GM19455 (cell line): ENCODE measurements at regions not wholly inside any gene's neighbourhood (a gene's known extent, or its start where the extent isn't known, plus 50 kb on each side); places are given as distances from the start of the nearest gene placed in this dataset.
"Not testable (repeated sequence)": the region's sequence is repeated elsewhere in the genome, so short reads cannot be mapped to it uniquely, and the experiment has no call there.

Experiments used
- ATAC-seq: cut with Tn5 transposase; IDR thresholded peaks from one replicate; pipeline ENCODE4 v1.9.1; 2021; ENCODE audit not compliant: unreplicated experiment

GRCh38 chr7:13117592-13117991 is 430.2 kb downstream of the ARL4A start:
- no peak for ATAC-seq

DNA sequence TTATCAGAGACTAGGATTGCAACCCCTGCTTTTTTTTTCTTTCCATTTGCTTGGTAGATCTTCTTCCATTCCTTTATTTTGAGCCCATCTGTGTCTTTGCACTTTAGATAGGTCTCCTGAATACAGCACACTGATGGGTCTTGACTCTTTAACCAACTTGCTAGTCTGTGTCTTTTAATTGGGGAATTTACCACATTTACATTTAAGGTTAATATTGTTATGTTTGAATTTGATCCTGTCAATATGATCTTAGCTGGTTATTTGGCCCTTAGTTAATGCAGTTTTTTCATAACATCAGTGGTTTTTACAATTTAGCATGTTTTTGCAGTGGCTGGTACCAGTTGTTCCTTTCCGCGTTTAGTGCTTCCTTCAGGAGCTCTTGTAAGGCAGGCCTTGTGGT is 437.2 kb downstream of the ARL4A start:
- not testable (repeated sequence) for ATAC-seq

GRCh38 chr7:13126347-13126746 is 438.9 kb downstream of the ARL4A start:
- ATAC-seq = no peak

DNA sequence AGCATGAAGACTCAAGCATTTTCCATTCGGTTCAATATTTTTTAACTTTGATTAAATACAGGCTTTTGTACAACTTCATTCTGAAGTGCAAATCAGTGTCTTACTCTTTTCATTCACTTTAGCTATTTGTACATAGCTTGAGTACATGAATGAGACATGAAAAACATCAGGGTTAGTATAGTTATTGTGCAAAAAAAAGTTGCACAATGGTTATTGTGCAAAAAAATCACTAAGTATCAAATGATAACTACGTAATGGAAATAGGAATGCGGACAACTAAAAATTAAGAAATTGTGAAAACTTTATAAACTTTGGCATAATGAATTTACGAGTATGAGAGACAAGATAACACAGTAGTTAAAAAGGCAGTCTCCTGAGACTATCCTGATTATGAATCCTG is 442.9 kb downstream of the ARL4A start:
- no peak for ATAC-seq

DNA sequence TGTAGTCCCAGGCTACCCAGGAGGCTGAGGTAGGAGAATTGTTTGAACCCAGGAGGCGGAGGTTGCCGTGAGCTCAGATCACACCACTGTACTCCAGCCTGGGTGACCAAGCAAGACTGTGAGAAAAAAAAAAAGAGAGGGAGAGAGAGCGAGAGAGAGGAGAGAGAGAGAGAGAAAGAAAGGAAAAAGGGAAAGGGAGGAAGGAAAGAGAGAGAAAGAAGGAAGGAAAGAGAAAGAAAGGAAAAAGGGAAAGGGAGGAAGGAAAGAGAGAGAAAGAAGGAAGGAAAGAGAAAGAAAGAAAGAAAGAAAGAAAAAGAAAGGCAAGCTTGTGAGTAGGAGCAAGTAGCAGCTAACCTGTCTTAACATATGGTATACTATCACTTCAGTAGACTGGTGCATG is 443.5 kb downstream of the ARL4A start:
- ATAC-seq = not testable (repeated sequence)

DNA sequence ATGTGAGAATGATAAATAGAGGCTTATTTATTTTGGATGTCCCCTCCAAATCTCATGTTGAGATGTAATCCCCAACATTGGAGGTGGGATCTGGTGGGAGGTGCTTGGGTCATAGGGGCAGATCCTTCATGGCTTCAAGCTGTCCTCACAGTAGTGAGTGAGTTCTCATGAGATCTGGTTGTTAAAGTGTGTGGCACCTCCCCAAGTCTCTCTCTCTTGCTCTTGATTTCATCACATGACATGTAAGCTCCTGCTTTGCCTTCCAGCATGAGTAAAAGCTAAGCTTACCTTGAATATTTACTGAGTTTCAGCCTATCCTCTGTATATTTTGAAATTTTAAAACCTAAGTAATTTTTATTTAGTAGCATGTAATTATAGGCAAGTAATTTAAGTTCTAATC is 444.9 kb downstream of the ARL4A start:
- no peak for ATAC-seq

DNA sequence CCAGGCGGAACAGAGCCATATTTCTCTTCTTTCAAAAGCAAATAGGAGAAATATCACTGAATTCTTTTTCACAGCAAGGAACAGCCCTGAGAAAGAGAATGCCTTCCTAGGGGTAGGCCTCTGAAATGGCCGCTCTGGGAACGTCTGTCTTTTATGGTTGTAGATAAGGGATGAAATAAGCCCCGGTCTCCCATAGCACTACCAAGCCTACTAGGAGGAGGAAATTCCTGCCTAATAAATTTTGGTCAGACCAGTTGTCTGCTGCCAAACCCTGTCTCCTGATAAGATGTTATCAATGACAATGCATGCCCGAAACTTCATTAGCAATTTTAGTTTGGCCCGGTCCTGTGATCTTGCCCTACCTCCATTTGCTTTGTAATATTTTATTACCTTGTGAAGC is 448.9 kb downstream of the ARL4A start:
- not testable (repeated sequence) for ATAC-seq

DNA sequence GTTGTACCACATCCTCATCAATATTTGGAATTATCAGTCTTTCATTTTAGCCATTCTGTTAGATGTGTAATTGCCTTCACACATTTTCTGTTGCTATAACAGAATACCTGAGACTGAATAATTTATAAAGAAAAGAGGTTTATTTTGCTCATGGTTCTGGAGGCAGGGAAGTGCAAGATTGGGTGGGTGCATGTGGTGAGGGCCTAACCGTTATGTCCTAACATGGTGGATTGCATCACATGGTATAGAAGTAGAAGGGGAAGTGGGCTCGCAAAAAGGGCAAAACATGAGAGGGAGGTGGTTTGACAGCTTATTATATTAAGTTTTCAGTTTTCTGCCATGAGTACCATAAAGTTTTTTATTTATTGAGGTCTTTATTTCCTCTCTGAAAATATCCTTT is 452.0 kb downstream of the ARL4A start:
- ATAC-seq = no peak

DNA sequence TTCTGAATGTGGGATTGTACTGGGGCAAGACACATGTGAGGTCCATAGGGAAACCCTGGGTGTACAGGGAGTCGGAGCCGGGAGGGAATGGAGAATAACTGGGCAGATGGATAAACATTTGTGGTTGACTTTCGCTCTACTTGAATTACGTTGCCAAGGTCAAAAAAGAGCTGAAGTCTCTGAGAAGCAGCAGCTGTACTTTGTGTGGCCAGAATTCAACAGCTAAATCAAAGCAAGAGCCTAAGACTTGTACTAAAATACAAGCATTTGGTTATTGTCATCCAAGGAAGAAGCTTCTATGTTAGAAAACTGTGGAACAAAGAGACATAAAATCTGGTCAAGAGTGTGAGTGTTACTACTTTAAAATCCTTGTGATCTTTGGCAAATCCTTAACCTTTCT is 457.2 kb downstream of the ARL4A start:
- no peak for ATAC-seq

DNA sequence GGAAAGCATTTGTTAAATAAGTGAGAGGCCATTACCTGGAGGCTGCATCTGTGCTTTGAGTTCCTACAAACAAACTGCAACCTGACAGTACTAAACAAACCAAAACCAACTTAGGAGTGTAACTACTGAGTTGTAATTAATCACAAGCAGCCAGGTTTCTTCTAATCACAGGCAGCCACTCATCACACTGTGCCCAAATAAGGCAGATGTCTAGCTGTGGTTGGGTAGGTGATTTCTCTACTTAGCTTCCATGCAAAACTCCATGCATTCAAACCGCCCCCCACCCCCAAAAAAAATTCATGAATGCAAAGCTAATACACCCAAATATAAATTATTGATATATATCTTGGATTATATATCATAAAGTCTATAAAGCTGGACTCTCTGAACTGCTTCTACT is 461.1 kb downstream of the ARL4A start:
- no peak for ATAC-seq

DNA sequence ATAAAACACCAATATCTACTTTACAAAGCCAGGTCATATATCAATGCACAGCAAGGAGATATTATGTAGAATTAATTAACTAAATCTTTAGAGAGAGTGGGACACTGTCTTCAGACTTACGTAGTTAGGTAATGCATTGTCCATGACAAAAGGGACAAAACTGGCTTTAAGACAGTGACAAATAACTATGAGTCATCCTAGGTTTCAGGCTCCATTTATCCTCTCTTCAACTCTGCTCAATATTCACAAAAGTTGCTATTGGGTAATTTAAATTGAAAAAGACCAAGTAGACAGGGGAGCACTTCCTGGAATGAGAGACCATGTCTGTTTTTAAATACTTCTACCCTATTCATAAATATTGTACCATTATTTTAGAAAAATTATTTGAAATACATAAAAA is 464.5 kb downstream of the ARL4A start:
- no peak for ATAC-seq

DNA sequence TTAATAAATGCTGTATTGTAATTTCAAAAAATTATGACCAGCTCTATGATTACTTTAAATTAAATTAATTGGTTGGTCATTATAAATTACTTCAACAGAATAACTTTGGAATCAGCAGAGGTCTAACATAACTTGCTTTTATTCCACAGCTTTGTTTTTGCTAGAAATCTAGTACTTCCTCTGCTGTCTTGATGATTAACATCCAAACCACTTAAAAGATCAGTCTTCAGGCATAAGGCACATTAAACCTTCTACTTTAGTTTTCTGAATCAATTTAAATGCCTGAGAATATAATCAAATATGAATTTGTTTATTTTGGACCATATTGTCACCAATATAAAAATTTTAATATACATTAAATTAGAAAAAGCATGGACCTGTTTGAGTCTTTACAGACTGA is 465.3 kb downstream of the ARL4A start:
- no peak for ATAC-seq

DNA sequence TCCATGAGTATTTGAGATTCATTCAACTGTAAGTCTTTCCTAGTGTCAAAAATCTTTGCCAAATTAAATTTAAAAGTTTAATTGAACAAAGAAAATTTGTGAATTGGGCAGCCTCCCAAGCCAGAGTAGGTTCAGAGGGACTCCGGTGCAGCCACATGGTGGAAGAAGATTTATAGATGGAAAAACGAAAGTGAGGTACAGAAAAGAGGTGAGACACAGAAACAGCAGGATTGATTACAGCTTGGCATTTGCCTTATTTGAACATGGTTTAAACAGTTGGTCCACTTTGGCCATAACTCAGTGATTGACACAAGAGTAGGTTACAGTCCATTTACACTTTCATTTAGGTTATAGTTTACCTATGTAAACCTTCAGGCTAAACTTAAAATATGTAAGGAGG is 465.8 kb downstream of the ARL4A start:
- ATAC-seq = no peak

GRCh38 chr7:13153742-13154141 is 466.3 kb downstream of the ARL4A start:
- ATAC-seq = no peak

GRCh38 chr7:13155188-13155587 is 467.8 kb downstream of the ARL4A start:
- no peak for ATAC-seq

DNA sequence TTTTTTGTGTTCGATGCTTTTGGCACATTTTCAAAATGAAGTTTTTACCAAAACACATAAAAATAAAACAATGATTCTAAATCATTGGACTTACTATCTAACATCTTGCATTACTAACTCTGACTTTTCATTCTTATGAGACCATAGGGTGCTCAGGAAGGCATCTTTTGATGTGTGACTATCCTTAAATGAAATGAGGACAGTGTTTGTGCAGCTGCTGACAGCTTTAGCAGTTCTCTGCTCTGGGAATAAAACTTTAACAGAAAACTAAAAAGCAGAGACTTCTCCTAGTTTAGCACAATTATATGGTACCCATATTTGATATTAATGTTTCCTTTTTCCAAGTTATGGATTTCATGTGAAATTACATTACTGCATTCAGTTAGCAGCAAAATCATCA is 471.6 kb downstream of the ARL4A start:
- ATAC-seq = no peak

DNA sequence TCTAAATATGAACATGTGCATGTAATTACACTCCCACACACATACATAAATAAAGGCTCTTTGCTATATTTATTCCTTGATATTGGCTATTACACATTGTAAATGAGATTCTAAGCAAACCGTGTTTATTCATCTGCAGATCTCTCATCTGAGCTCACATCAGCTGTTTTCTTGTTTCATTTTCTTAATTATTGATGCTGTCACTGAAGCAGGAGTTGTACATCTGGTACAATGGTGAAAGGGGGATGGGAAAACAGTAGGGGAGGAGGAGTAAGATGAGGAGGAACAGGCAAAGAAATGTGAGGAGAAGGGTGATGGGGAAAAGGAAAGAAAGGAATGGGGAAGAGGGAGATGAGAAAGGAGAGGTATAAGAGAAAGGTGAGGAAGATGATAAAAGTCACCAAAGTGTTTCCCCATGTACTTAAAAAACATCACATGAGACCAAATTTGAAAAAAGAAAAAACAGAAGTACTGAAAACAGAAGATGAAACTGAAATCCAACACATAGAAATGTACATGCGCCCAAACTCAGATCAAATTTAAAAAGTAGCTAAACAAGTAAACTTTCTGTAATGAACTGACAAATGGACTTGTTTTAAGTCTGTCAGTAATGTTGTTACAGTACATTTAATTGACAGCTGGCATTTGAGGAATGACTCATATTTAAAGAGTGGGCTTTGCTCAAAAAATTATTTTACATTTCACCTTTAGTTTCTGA is 472.2 kb downstream of the ARL4A start:
- no peak for ATAC-seq

DNA sequence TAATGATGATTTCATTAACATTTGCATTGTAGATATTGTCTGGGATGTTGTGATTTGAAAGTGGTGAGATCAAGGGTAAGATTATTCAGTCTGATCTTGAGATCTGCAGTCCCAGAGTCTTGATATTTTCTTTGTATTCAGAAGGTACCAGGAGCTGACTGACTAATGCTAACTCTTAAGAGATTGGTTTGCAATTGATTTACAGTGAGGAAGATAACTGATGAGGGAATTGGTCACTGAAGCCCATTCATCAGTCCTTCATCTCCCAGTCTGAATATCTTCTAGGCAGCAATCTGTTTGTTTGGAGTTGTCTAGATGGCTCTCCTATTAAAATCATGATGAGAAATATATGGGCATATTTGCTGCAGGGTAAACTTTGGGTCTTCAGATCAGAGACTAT is 473.7 kb downstream of the ARL4A start:
- ATAC-seq = no peak

GRCh38 chr7:13165854-13166253 is 478.4 kb downstream of the ARL4A start:
- no peak for ATAC-seq

- ATAC-seq = no peak
Measured at GRCh38 chr7:13166801-13167200, 479.4 kb downstream of the ARL4A start.

DNA sequence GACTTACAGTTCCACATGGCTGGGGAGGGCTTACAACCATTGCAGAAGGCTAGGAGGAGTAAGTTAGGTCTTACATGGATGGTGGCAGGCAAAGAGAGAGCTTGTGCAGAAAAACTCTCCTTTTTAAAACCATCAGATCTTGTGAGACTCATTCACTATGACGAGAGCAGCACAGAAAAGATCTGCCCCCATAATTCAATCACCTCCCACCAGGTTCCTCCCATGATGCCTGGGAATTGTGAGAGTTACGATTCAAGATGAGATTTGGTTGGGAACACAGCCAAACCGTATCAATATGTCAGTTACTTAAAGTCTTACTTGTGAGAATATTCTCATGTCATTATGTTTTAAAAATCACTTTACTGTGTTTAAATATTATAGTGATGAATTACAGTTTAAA is 481.9 kb downstream of the ARL4A start:
- ATAC-seq = no peak

DNA sequence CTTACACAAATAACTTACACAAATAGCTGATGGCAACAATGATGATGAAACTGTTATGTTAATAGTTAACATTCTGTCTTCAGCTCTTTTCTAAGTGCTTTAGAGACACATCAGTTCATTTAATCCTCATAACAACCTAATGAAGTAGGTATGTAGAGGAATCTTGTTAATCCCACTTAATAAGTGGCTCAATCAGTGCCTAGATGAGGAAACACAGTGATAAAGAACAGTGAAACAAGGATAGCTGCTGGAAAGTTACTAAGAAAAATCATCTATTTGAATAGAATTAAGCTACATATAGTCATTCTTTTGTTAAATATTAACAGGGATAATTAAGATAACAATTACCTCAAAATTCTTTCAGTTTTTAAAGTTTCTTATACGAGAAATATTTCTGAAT is 487.6 kb downstream of the ARL4A start:
- no peak for ATAC-seq

GRCh38 chr7:13179011-13179582 is 491.7 kb downstream of the ARL4A start:
- ATAC-seq = no peak
